Esophagus squamous epithelium (tissue), 4 donors: ENCODE measurements at regions not wholly inside any gene's neighbourhood (a gene's known extent, or its start where the extent isn't known, plus 50 kb on each side); places are given as distances from the start of the nearest gene placed in this dataset.

Source experiments
- POLR2A ChIP-seq, 4 donors: fragments of 450-650 bp; IDR thresholded peaks; one replicate each; pipeline ENCODE4 v1.6.1; 2017; ENCODE audit warnings: antibody characterized with exemption in 4 of 4, mild to moderate bottlenecking in 4 of 4, moderate library complexity in 3 of 4
- TF ChIP-seq, protein P1 (sequence below), 6 experiments: fragments of 450-650 bp in 4 of 6; fragments of 200-600 bp in 2 of 6; sonication (generic) in 2 of 6; IDR thresholded peaks; one replicate each; pipeline ENCODE4 v1.5.1; 2016 to 2019; ENCODE audit warnings: antibody characterized with exemption in 6 of 6, mild to moderate bottlenecking in 4 of 6, moderate library complexity in 4 of 6

DNA sequence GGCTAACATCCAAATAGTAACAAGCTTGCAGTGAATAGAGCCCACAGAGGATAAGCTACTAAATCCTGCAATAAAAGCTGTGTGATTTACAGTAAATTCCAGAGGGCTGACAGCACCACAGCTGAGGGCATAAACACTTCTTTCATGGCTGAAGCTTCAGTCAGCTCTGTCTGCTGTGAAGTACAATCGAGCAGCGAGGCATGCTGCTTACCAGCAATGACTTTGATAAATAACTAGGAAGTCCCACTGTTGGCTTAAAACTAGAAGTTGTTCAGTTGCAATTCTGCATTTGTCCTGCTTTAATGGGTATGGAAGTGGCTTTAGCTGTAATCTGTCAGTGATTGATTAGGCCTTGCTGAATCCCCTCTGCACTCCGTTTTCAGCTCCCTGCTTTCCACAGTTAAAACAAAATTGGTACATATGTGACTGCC is 65.2 kb upstream of the FIGN start:
- TF ChIP-seq, protein P1, sequence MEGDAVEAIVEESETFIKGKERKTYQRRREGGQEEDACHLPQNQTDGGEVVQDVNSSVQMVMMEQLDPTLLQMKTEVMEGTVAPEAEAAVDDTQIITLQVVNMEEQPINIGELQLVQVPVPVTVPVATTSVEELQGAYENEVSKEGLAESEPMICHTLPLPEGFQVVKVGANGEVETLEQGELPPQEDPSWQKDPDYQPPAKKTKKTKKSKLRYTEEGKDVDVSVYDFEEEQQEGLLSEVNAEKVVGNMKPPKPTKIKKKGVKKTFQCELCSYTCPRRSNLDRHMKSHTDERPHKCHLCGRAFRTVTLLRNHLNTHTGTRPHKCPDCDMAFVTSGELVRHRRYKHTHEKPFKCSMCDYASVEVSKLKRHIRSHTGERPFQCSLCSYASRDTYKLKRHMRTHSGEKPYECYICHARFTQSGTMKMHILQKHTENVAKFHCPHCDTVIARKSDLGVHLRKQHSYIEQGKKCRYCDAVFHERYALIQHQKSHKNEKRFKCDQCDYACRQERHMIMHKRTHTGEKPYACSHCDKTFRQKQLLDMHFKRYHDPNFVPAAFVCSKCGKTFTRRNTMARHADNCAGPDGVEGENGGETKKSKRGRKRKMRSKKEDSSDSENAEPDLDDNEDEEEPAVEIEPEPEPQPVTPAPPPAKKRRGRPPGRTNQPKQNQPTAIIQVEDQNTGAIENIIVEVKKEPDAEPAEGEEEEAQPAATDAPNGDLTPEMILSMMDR (IDR thresholded peaks at IDR 0.05), result no peak
- TF ChIP-seq POLR2A (IDR thresholded peaks at IDR 0.05), result no peak
